C4-2B (cell line): ENCODE measurements at regions not wholly inside any gene's neighbourhood (a gene's known extent, or its start where the extent isn't known, plus 50 kb on each side); places are given as distances from the start of the nearest gene placed in this dataset.

ENCODE experiments used
- CTCF ChIP-seq: fragments of 450-650 bp; conservative IDR thresholded peaks from 2 replicates; pipeline ENCODE4 v1.5.1; 2017; ENCODE audit warnings: mild to moderate bottlenecking
- ZFX ChIP-seq: fragments of 450-650 bp; IDR thresholded peaks from 2 replicates; pipeline ENCODE4 v1.6.1; 2017

GRCh38 chr14:37869633-37870032, 274.2 kb downstream of the TTC6 start:
- TF ChIP-seq CTCF (no peak), ZFX (no peak)
